ENCODE measurements at regions not wholly inside any gene's neighbourhood (a gene's known extent, or its start where the extent isn't known, plus 50 kb on each side); places are given as distances from the start of the nearest gene placed in this dataset.

- Histone ChIP-seq H3K27ac (no peak overlapping the region), H3K36me3 (no peaks in the 10 kb centered on the region), H3K4me1 (ENCODE audit: insufficient read depth) (peaks cover 3% of the 10 kb centered on the region), H3K27me3 (no peaks in the 10 kb centered on the region), H3K4me3 (no peak overlapping the region), H3K9me3 (no peaks in the 10 kb centered on the region)
- intact Hi-C loops (cut with DNase I) = no loop called here
- TF ChIP-seq CTCF (IDR thresholded peaks at IDR 0.05) (no peak), EP300 (IDR thresholded peaks at IDR 0.05) (no peak)
- WGBS, 3 donors = 31 to 39% (median 33%) methylated on average over 5 of the region's 5 CpGs
- DNase-seq = no peak
Measured at GRCh38 chr11:79963856-79964645, 523.2 kb upstream of the TENM4 start.

- H3K36me3 ChIP-seq = no peaks in the 10 kb centered on the region
- intact Hi-C loops (cut with DNase I) = no loop called here
- TF ChIP-seq EP300 (IDR thresholded peaks at IDR 0.05) (no peak), CTCF (IDR thresholded peaks at IDR 0.05) (no peak), POLR2A (IDR thresholded peaks at IDR 0.05) (no peak)
Measured at GRCh38 chr11:79960461-79960860, 519.6 kb upstream of the TENM4 start.

GRCh38 chr11:79959318-79959717, 518.5 kb upstream of the TENM4 start:
- peaks cover 2% of the 10 kb centered on the region for H3K4me1 ChIP-seq (ENCODE audit: insufficient read depth)
- intact Hi-C loops (cut with DNase I) = no loop called here
- WGBS, 3 donors = 59 to 96% (median 89%) methylated on average over 2 of the region's 2 CpGs
- DNase-seq = no peak
- H3K36me3 ChIP-seq = no peaks in the 10 kb centered on the region
- no peak overlapping the region for H3K27ac ChIP-seq
- H3K4me3 ChIP-seq = no peak overlapping the region
- H3K9me3 ChIP-seq = no peaks in the 10 kb centered on the region
- TF ChIP-seq CTCF (IDR thresholded peaks at IDR 0.05) = no peak
- H3K27me3 ChIP-seq = no peaks in the 10 kb centered on the region

More at GRCh38 chr11:79960461-79960860, 519.6 kb upstream of the TENM4 start:
- Histone ChIP-seq H3K9me3 (no peaks in the 10 kb centered on the region), H3K4me3 (no peak overlapping the region), H3K4me1 (ENCODE audit: insufficient read depth) (peaks cover 3% of the 10 kb centered on the region), H3K27ac (no peak overlapping the region), H3K27me3 (no peaks in the 10 kb centered on the region)
- DNase-seq = no peak

GRCh38 chr11:79957702-79958101, 516.9 kb upstream of the TENM4 start:
- DNase-seq = no peak
- H3K36me3 ChIP-seq = no peaks in the 10 kb centered on the region
- intact Hi-C loops (cut with DNase I) = loop anchor here in 1 of 4 donors (1.0 kb wide), 1 partner anchor 25 kb away; no protein-coding TSS in a partner anchor
- no peaks in the 10 kb centered on the region for H3K9me3 ChIP-seq
- H3K27ac ChIP-seq = no peak overlapping the region
- TF ChIP-seq POLR2A (IDR thresholded peaks at IDR 0.05) (no peak), EP300 (IDR thresholded peaks at IDR 0.05) (no peak), CTCF (IDR thresholded peaks at IDR 0.05) (no peak)
- no peak overlapping the region for H3K4me3 ChIP-seq
- no peaks in the 10 kb centered on the region for H3K27me3 ChIP-seq
- no peaks in the 10 kb centered on the region for H3K4me1 ChIP-seq (ENCODE audit: insufficient read depth)
